ENCODE measurements at regions not wholly inside any gene's neighbourhood (a gene's known extent, or its start where the extent isn't known, plus 50 kb on each side); places are given as distances from the start of the nearest gene placed in this dataset.

DNA sequence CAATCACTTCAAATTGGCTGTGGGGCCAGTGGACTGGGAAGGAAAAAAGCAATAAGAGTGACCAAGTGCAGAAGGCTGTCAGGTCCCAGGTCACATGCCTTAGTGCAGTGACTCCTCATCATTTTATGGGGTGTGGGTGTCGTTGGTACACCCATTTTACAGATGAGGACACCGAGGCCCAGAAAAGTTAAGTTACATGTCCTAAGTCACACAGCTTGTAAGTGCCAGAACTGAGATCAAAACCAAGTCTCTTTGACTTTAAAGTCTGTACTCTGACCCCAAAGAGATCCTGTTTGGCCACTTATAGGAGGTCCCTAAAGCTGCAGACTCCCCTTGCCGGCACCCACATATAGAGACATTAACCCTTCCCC lies 63.0 kb upstream of the POLG start:
- TF ChIP-seq POLR2A (IDR thresholded peaks at IDR 0.05; ENCODE audit: low read length) (no peak), GATA1 (IDR thresholded peaks at IDR 0.05; ENCODE audit: low read depth, low read length) (no peak)
